Fibroblast of skin of right biceps (primary cell): ENCODE measurements at regions not wholly inside any gene's neighbourhood (a gene's known extent, or its start where the extent isn't known, plus 50 kb on each side); places are given as distances from the start of the nearest gene placed in this dataset.
"Not testable (repeated sequence)": the region's sequence is repeated elsewhere in the genome, so short reads cannot be mapped to it uniquely, and the experiment has no call there.

Experiments
- DNase-seq: peaks from one replicate; pipeline ENCODE4 v3.0.0-alpha.2; 2013

DNA sequence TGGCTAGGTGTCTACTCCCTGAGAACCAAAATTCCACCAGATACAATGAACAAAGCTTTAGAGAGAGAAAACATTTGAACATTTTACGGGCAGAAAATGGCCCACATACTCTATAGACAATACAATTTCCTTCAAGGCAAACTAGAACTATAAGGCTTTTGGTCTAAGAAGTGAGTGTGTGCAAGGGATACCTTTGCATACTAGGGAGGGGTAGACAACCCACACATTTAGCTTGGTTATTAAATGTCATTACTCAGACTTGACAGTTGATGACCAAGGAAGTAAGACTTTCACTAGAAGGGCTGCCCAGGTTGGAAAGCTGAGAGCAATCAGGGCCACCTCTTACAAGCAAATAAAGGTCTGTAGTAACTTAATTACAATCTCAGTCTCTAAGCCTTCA is 64.0 kb upstream of the PLEKHM1 start:
- DNase-seq, result not testable (repeated sequence)

GRCh38 chr17:45558821-45559220 is 68.3 kb upstream of the PLEKHM1 start:
- not testable (repeated sequence) for DNase-seq

GRCh38 chr17:45562868-45563267 is 72.3 kb upstream of the PLEKHM1 start:
- not testable (repeated sequence) for DNase-seq

- not testable (repeated sequence) for DNase-seq
Measured at GRCh38 chr17:45563283-45563682, 72.8 kb upstream of the PLEKHM1 start.

GRCh38 chr17:45568275-45568674 is 77.8 kb upstream of the PLEKHM1 start:
- DNase-seq, result not testable (repeated sequence)

GRCh38 chr17:45573326-45573725 is 82.8 kb upstream of the PLEKHM1 start:
- DNase-seq, result not testable (repeated sequence)

- peak; percentile 74 for DNase-seq
Measured at GRCh38 chr17:45573924-45574770, 83.6 kb upstream of the PLEKHM1 start.

DNA sequence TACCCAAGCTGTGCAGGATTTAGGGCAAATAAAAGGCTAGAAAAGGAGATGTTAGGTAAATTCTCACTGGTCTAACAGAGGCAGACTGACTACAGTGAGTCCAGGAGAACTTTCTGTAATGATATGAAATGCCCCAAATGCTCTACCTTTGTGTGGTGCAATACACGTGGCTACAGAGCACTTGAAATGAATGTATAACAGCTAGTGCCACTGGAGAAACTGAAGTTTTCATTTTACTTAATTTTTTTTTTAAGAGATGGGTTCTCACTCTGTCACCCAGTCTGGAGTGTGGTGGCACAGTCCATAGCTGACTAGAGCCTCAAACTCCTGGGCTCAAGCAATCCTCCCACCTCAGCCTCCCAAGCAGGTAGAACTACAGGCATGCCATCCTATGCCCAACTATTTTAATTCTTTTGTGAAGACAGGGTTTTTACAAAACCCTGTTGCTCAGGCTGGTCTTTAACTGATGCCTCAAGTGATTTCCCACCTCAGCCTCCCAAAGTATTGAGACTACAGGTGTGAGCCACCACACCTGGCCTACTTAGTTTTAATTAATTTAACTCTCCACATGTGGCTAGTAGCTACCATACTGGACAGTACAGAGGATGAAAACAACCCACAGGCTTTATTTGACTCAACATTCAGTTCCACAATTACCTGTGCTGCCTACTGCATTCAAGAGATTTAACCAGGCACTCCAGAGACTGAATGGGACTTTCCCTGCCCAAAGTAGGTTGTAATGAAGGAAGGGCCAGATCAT is 84.8 kb upstream of the PLEKHM1 start:
- DNase-seq, result no peak

GRCh38 chr17:45576527-45577307 is 86.2 kb upstream of the PLEKHM1 start:
- not testable (repeated sequence) for DNase-seq

DNA sequence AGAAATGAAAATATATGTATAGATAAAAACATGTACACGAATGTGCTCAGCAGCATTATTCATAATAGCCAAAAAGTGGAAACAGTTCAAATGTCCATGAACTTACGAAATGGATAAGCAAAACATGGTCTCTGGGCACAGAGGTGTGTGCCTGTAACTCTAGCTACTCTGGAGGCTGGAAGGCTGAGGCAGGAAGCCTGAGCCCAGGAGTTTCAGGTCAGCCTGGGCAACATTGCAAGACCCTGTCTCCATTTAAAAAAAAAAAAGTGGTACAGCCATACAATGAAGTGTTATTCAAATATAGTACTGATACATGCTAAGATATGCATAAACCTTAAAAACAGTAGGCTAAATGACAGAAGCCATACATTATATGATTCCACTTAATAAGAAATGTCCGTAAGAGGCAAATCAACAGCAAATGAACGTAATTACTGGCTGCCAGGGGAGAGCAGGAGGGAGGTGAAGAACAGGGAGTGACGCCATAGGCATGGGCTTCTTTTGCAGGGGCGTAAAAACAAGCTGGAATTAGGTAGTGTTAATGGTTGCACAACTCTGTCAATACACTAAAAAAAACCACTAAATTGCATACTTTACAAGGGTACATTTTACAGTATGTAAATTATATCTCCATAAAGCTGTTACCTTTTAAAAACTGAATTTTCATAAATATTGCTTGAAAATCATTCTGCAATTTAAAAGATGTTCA is 87.2 kb upstream of the PLEKHM1 start:
- DNase-seq, result no peak

DNA sequence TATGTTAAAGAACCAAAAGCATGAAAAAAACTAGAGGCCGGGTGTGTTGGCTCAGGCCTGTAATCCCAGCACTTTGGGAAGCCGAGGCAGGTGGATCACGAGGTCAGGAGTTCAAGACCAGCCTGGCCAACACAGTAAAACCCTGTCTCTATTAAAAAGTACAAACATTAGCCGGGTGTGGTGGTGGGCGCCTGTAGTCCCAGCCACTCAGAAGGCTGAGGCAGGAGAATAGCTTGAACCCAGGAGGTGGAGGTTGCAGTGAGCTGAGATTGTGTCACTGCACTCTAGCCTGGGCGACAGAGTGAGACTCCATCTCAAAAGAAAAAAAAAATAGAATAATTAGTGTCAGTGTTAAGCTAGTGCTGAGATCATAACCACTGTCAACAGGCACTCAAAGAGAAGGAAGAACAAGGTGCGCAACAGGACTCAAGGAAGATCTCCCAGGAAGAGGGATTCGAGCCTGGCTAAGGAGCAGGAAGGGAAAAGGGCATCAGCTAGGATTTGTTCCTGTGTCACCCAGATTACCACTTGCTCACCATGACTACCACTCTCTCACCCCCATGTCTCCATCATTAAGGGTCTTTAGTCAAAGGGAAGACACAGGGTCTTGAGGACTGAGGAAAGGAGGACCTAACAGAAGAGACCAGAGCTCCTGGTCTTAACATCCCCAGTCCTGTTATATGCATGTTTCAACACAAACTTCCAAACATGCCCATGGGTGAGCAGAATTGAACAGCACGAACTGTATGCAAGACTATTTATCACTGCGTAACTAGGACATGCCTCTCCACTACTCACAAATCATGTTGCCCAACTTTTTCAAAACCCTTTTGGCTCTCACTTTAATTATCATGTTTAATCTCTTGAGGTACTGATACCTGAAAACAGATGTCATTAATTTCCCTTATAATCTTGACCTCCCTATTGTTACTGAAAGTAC is 88.3 kb upstream of the PLEKHM1 start:
- no peak for DNase-seq

GRCh38 chr17:45579529-45580495 is 89.3 kb upstream of the PLEKHM1 start:
- DNase-seq, result no peak

- no peak for DNase-seq
Measured at GRCh38 chr17:45580924-45581323, 90.4 kb upstream of the PLEKHM1 start.

DNA sequence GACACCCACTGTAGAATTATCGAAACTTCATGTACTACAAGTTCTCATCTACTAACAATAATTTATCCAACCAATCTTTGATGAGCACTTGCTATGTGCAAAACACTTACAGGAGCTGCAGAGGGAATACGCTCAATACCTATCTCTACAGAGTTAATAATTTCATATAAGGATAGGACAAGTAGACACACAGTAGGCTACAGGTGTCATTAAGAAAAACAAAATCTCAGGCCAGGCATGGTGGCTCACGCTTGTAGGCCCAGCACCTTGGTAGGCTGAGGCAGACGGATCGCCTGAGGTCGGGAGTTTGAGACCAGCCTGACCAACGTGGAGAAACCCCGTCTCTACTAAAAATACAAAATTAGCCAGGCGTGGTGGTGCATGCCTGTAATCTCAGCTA is 91.3 kb upstream of the PLEKHM1 start:
- DNase-seq, result no peak

GRCh38 chr17:45584092-45585036 is 93.8 kb upstream of the PLEKHM1 start:
- DNase-seq, result peak; percentile 51

DNA sequence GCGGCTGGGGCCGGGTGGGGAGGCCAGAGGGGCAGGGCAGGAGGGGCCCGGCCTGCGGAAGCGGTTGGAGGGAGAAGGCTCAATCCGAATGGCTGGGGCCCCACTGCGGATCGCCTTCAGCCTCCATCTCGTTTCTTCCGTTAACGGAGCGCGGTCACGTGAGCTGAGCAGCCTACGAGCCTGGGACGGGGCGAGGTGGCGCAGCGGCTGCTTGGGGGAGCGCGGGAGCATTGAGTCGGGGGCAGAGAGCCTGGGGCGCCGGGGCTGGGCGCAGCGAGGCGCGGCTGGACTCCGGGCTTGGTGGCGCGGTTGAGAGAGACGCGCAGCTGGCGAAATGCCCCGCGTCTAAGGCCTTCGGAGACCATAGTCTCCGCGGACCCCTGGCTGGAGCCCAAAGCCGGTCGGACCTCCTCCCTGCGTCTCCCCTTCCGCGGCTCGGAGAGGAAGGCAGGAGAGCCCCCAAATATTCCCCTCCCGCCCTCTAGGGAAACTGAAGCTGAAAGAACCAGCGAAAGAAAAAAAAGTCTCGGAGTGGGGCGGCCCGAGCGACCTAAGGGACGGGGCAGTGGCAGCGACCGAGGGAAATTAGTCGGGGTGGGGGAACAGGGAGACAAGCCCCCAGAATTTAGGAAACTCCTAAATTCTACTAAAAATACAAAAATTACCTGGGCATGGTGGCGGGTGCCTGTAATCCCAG is 94.7 kb upstream of the PLEKHM1 start:
- DNase-seq, result peak; percentile 83

DNA sequence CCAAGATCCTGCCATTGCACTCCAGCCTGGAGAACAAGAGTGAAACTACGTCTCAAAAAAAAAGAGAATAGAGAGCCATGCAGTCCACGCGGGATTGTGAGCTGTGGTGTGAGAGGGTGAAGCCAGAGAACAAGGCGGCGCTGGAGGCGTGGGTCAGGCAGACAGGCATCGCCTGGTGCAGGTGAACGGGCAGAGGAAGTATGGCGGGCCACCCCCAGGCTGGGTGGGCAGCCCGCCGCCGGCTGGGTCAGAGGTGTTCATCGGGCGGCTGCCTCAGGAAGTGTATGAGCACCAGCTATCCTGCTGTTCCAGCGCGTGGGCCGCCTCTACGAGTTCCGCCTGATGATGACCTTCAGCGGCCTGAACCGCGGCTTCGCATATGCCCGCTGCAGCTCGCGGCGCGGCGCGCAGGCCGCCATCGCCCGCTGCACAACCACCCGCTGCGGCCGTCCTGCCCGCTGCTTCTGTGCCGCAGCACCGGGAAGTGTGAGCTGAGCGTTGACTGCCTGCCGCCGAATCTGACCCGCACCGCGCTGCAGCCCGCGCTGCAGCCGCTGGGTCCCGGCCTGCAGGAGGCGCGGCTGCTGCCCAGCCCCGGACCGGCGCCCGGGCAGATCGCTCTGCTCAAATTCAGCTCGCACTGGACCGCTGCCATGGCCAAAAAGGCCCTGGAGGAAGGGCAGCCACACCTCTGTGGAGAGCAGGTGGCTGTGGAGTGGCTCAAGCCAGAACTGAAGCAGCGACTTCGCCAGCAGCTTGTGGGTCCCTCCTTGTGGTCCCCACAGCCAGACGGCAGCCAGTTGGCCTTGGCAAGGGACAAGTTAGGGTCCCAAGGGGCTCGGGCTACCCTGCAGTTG is 95.5 kb upstream of the PLEKHM1 start:
- not testable (repeated sequence) for DNase-seq

GRCh38 chr17:45586651-45586934 is 96.1 kb upstream of the PLEKHM1 start:
- DNase-seq, result not testable (repeated sequence)
